ENCODE measurements at regions not wholly inside any gene's neighbourhood (a gene's known extent, or its start where the extent isn't known, plus 50 kb on each side); places are given as distances from the start of the nearest gene placed in this dataset.
A peak's percentile ranks its signal among the peaks of the same experiment; 100 is the strongest.

GRCh38 chr5:124276166-124276565 lies 470.3 kb downstream of the ZNF608 start:
- no peak overlapping the region for H3K4me3 ChIP-seq (ENCODE audit: insufficient read depth, low read depth, low read length)
- no peaks in the 10 kb centered on the region for H3K36me3 ChIP-seq (ENCODE audit: control insufficient read depth, insufficient read depth, low read length)
- H3K27me3 ChIP-seq (ENCODE audit: control insufficient read depth, insufficient read depth, low read length, poor library complexity, severe bottlenecking): no peaks in the 10 kb centered on the region
- 93 to 97% methylated on average over 2 to 3 of the region's 3 CpGs for WGBS, 2 experiments
- H3K27ac ChIP-seq (ENCODE audit: insufficient read depth, low read depth, low read length, poor library complexity, severe bottlenecking): no peak overlapping the region
- peaks cover 3% of the 10 kb centered on the region for H3K4me1 ChIP-seq (ENCODE audit: control insufficient read depth, insufficient read depth, low read length)
- no peaks in the 10 kb centered on the region for H3K9me3 ChIP-seq (ENCODE audit: control insufficient read depth, low read length)

GRCh38 chr5:124274949-124275348 lies 471.5 kb downstream of the ZNF608 start:
- no peak overlapping the region for H3K27ac ChIP-seq (ENCODE audit: insufficient read depth, low read depth, low read length, poor library complexity, severe bottlenecking)
- no peaks in the 10 kb centered on the region for H3K36me3 ChIP-seq (ENCODE audit: control insufficient read depth, insufficient read depth, low read length)
- WGBS, 2 experiments: 80 to 88% methylated on average over 1 to 2 of the region's 2 CpGs
- no peak overlapping the region for H3K4me3 ChIP-seq (ENCODE audit: insufficient read depth, low read depth, low read length)
- H3K9me3 ChIP-seq (ENCODE audit: control insufficient read depth, low read length): no peaks in the 10 kb centered on the region
- peaks cover 3% of the 10 kb centered on the region for H3K4me1 ChIP-seq (ENCODE audit: control insufficient read depth, insufficient read depth, low read length)
- H3K27me3 ChIP-seq (ENCODE audit: control insufficient read depth, insufficient read depth, low read length, poor library complexity, severe bottlenecking): no peaks in the 10 kb centered on the region

GRCh38 chr5:124264499-124264898 lies 481.9 kb downstream of the ZNF608 start:
- no peak overlapping the region for H3K27ac ChIP-seq (ENCODE audit: insufficient read depth, low read depth, low read length, poor library complexity, severe bottlenecking)

GRCh38 chr5:124263680-124264491 lies 482.6 kb downstream of the ZNF608 start:
- H3K27ac ChIP-seq (ENCODE audit: insufficient read depth, low read depth, low read length, poor library complexity, severe bottlenecking): peak overlapping the region; percentile 46
- WGBS, 2 experiments: 15 to 16% methylated on average over 6 of the region's 6 CpGs
- peaks cover 10% of the 10 kb centered on the region for H3K27me3 ChIP-seq (ENCODE audit: control insufficient read depth, insufficient read depth, low read length, poor library complexity, severe bottlenecking)
- no peaks in the 10 kb centered on the region for H3K9me3 ChIP-seq (ENCODE audit: control insufficient read depth, low read length)
- H3K36me3 ChIP-seq (ENCODE audit: control insufficient read depth, insufficient read depth, low read length): no peaks in the 10 kb centered on the region
- H3K4me1 ChIP-seq (ENCODE audit: control insufficient read depth, insufficient read depth, low read length): peaks cover 28% of the 10 kb centered on the region
- H3K4me3 ChIP-seq (ENCODE audit: insufficient read depth, low read depth, low read length): no peak overlapping the region

More at GRCh38 chr5:124264499-124264898, 481.9 kb downstream of the ZNF608 start:
- Histone ChIP-seq H3K4me3 (ENCODE audit: insufficient read depth, low read depth, low read length) (no peak overlapping the region), H3K27me3 (ENCODE audit: control insufficient read depth, insufficient read depth, low read length, poor library complexity, severe bottlenecking) (peaks cover 10% of the 10 kb centered on the region), H3K4me1 (ENCODE audit: control insufficient read depth, insufficient read depth, low read length) (peaks cover 28% of the 10 kb centered on the region), H3K36me3 (ENCODE audit: control insufficient read depth, insufficient read depth, low read length) (no peaks in the 10 kb centered on the region), H3K9me3 (ENCODE audit: control insufficient read depth, low read length) (no peaks in the 10 kb centered on the region)
- WGBS, 2 experiments: 40 to 44% methylated on average over 2 of the region's 2 CpGs

- no peaks in the 10 kb centered on the region for H3K9me3 ChIP-seq (ENCODE audit: control insufficient read depth, low read length)
- H3K36me3 ChIP-seq (ENCODE audit: control insufficient read depth, insufficient read depth, low read length): no peaks in the 10 kb centered on the region
- peaks cover 10% of the 10 kb centered on the region for H3K27me3 ChIP-seq (ENCODE audit: control insufficient read depth, insufficient read depth, low read length, poor library complexity, severe bottlenecking)
- no peak overlapping the region for H3K27ac ChIP-seq (ENCODE audit: insufficient read depth, low read depth, low read length, poor library complexity, severe bottlenecking)
- no peak overlapping the region for H3K4me3 ChIP-seq (ENCODE audit: insufficient read depth, low read depth, low read length)
- 60 to 83% methylated on average over 1 of the region's 1 CpG for WGBS, 2 experiments
- H3K4me1 ChIP-seq (ENCODE audit: control insufficient read depth, insufficient read depth, low read length): peaks cover 28% of the 10 kb centered on the region
Observed at GRCh38 chr5:124262991-124263571, 483.4 kb downstream of the ZNF608 start.

GRCh38 chr5:124262470-124262869 lies 484.0 kb downstream of the ZNF608 start:
- no peak overlapping the region for H3K27ac ChIP-seq (ENCODE audit: insufficient read depth, low read depth, low read length, poor library complexity, severe bottlenecking)
- no peak overlapping the region for H3K4me3 ChIP-seq (ENCODE audit: insufficient read depth, low read depth, low read length)
- H3K27me3 ChIP-seq (ENCODE audit: control insufficient read depth, insufficient read depth, low read length, poor library complexity, severe bottlenecking): peaks cover 10% of the 10 kb centered on the region
- H3K36me3 ChIP-seq (ENCODE audit: control insufficient read depth, insufficient read depth, low read length): no peaks in the 10 kb centered on the region
- WGBS, 2 experiments: 13 to 18% methylated on average over 6 of the region's 6 CpGs
- H3K9me3 ChIP-seq (ENCODE audit: control insufficient read depth, low read length): no peaks in the 10 kb centered on the region
- H3K4me1 ChIP-seq (ENCODE audit: control insufficient read depth, insufficient read depth, low read length): peaks cover 28% of the 10 kb centered on the region

GRCh38 chr5:124261848-124262247 lies 484.6 kb downstream of the ZNF608 start:
- Histone ChIP-seq H3K9me3 (ENCODE audit: control insufficient read depth, low read length) (no peaks in the 10 kb centered on the region), H3K4me3 (ENCODE audit: insufficient read depth, low read depth, low read length) (no peak overlapping the region), H3K36me3 (ENCODE audit: control insufficient read depth, insufficient read depth, low read length) (no peaks in the 10 kb centered on the region), H3K27ac (ENCODE audit: insufficient read depth, low read depth, low read length, poor library complexity, severe bottlenecking) (no peak overlapping the region), H3K27me3 (ENCODE audit: control insufficient read depth, insufficient read depth, low read length, poor library complexity, severe bottlenecking) (peaks cover 10% of the 10 kb centered on the region), H3K4me1 (ENCODE audit: control insufficient read depth, insufficient read depth, low read length) (peaks cover 28% of the 10 kb centered on the region)
- 73 to 86% methylated on average over 1 of the region's 1 CpG for WGBS, 2 experiments

- Histone ChIP-seq H3K36me3 (ENCODE audit: control insufficient read depth, insufficient read depth, low read length) (no peaks in the 10 kb centered on the region), H3K27ac (ENCODE audit: insufficient read depth, low read depth, low read length, poor library complexity, severe bottlenecking) (no peak overlapping the region), H3K9me3 (ENCODE audit: control insufficient read depth, low read length) (no peaks in the 10 kb centered on the region), H3K4me1 (ENCODE audit: control insufficient read depth, insufficient read depth, low read length) (peaks cover 28% of the 10 kb centered on the region), H3K27me3 (ENCODE audit: control insufficient read depth, insufficient read depth, low read length, poor library complexity, severe bottlenecking) (peaks cover 10% of the 10 kb centered on the region), H3K4me3 (ENCODE audit: insufficient read depth, low read depth, low read length) (no peak overlapping the region)
- 62 to 69% methylated on average over 10 of the region's 10 CpGs for WGBS, 2 experiments
Observed at GRCh38 chr5:124260921-124261515, 485.4 kb downstream of the ZNF608 start.

GRCh38 chr5:124259017-124259416 lies 487.4 kb downstream of the ZNF608 start:
- Histone ChIP-seq H3K27ac (ENCODE audit: insufficient read depth, low read depth, low read length, poor library complexity, severe bottlenecking) (no peak overlapping the region), H3K4me3 (ENCODE audit: insufficient read depth, low read depth, low read length) (no peak overlapping the region), H3K36me3 (ENCODE audit: control insufficient read depth, insufficient read depth, low read length) (no peaks in the 10 kb centered on the region), H3K4me1 (ENCODE audit: control insufficient read depth, insufficient read depth, low read length) (peaks cover 23% of the 10 kb centered on the region), H3K27me3 (ENCODE audit: control insufficient read depth, insufficient read depth, low read length, poor library complexity, severe bottlenecking) (no peaks in the 10 kb centered on the region), H3K9me3 (ENCODE audit: control insufficient read depth, low read length) (no peaks in the 10 kb centered on the region)
- 91 to 93% methylated on average over 4 of the region's 4 CpGs for WGBS, 2 experiments

GRCh38 chr5:124257048-124257447 lies 489.4 kb downstream of the ZNF608 start:
- H3K4me1 ChIP-seq (ENCODE audit: control insufficient read depth, insufficient read depth, low read length): peaks cover 7% of the 10 kb centered on the region
- no peaks in the 10 kb centered on the region for H3K36me3 ChIP-seq (ENCODE audit: control insufficient read depth, insufficient read depth, low read length)
- H3K27me3 ChIP-seq (ENCODE audit: control insufficient read depth, insufficient read depth, low read length, poor library complexity, severe bottlenecking): no peaks in the 10 kb centered on the region
- H3K9me3 ChIP-seq (ENCODE audit: control insufficient read depth, low read length): no peaks in the 10 kb centered on the region
- no peak overlapping the region for H3K27ac ChIP-seq (ENCODE audit: insufficient read depth, low read depth, low read length, poor library complexity, severe bottlenecking)
- 96 to 97% methylated on average over 8 of the region's 8 CpGs for whole genome bisulfite sequencing, 2 experiments
- no peak overlapping the region for H3K4me3 ChIP-seq (ENCODE audit: insufficient read depth, low read depth, low read length)

Measured in ectodermal cell (in vitro differentiated cells).